IMR-90 (cell line): ENCODE measurements at regions not wholly inside any gene's neighbourhood (a gene's known extent, or its start where the extent isn't known, plus 50 kb on each side); places are given as distances from the start of the nearest gene placed in this dataset.

Experiments used
- ATAC-seq: fragments of 200-7000 bp; cut with Tn5 transposase; 2 replicates; pipeline ENCODE4 v1.9.1; 2020; ENCODE audit warnings: low read depth, mild to moderate bottlenecking, moderate library complexity
- BruUV-seq: library from RNA; stranded (reverse); fragments of 400-500 nt; replicated peaks from 2 replicates; lab custom pipeline; 2021; lab: Mats Ljungman, UMichigan
- CTCF ChIA-PET: fragments of 300-600 bp; formaldehyde crosslinking; extraction: SDS; loops from one replicate; lab custom pipeline; 2021; ENCODE audit warnings: antibody characterized with exemption; lab: Yijun Ruan, JAX
- POLR2A ChIA-PET: fragments of 300-600 bp; sonication (Branson Sonifier 250); formaldehyde crosslinking; loops from one replicate; lab custom pipeline; 2022; ENCODE audit warnings: antibody characterized with exemption; ENCODE audit not compliant: unreplicated experiment; lab: Charles Lee
- DNase-seq: peaks from one replicate; pipeline ENCODE4 v3.0.0; 2013
- H2AFZ ChIP-seq: replicated peaks from 2 replicates; pipeline ENCODE3; 2013; ENCODE audit warnings: low read length, mild to moderate bottlenecking; ENCODE audit not compliant: poor library complexity
- H2AK5ac ChIP-seq: 2 replicates; pipeline ENCODE4 v1.6.1; 2013; ENCODE audit warnings: low read depth, low read length, inconsistent platforms
- H2AK9ac ChIP-seq: replicated peaks from 2 replicates; pipeline ENCODE3; 2013; ENCODE audit warnings: mild to moderate bottlenecking, low read depth, low read length, moderate library complexity; ENCODE audit not compliant: poor library complexity
- H2BK120ac ChIP-seq: 2 replicates; pipeline ENCODE4 v1.6.1; 2013; ENCODE audit warnings: low read depth, low read length, inconsistent platforms
- H2BK15ac ChIP-seq: 3 replicates; pipeline ENCODE4 v1.6.1; 2013; ENCODE audit warnings: low read depth, low read length, inconsistent platforms
- H2BK20ac ChIP-seq: 2 replicates; pipeline ENCODE4 v1.6.1; 2013; ENCODE audit warnings: low read depth, mild to moderate bottlenecking, inconsistent platforms, low read length, moderate library complexity
- H2BK5ac ChIP-seq: 2 replicates; pipeline ENCODE4 v1.6.1; 2013; ENCODE audit warnings: mild to moderate bottlenecking, low read depth, low read length, inconsistent platforms; ENCODE audit not compliant: poor library complexity, severe bottlenecking
- H3K14ac ChIP-seq: replicated peaks from 2 replicates; pipeline ENCODE4 v1.6.1; 2013; ENCODE audit warnings: low read depth, low read length, inconsistent platforms
- H3K18ac ChIP-seq: 2 replicates; pipeline ENCODE4 v1.6.1; 2013; ENCODE audit warnings: low read depth, low read length, control low read depth
- H3K23ac ChIP-seq: 2 replicates; pipeline ENCODE4 v1.6.1; 2013; ENCODE audit warnings: low read depth, low read length, inconsistent platforms
- H3K27ac ChIP-seq: 2 replicates; pipeline ENCODE4 v1.5.1; 2013; ENCODE audit warnings: mild to moderate bottlenecking, control low read depth, low read length; ENCODE audit not compliant: insufficient read depth
- H3K27me3 ChIP-seq: 2 replicates; pipeline ENCODE4 v1.6.1; 2013; ENCODE audit warnings: low read length; ENCODE audit not compliant: control insufficient read depth, insufficient read depth
- H3K36me3 ChIP-seq: 2 replicates; pipeline ENCODE4 v1.6.1; 2013; ENCODE audit warnings: low read length, mixed read lengths; ENCODE audit not compliant: control insufficient read depth, insufficient read depth
- H3K4ac ChIP-seq: 2 replicates; pipeline ENCODE4 v1.6.1; 2013; ENCODE audit warnings: low read depth, low read length, inconsistent platforms
- H3K4me1 ChIP-seq: 2 replicates; pipeline ENCODE4 v1.6.1; 2013; ENCODE audit warnings: low read length, mixed read lengths; ENCODE audit not compliant: control insufficient read depth, insufficient read depth
- H3K4me2 ChIP-seq: 2 replicates; pipeline ENCODE4 v1.6.1; 2013; ENCODE audit warnings: low read depth, mild to moderate bottlenecking, control low read depth, low read length, moderate library complexity
- H3K4me3 ChIP-seq: 2 replicates; pipeline ENCODE4 v1.5.1; 2013; ENCODE audit warnings: low read depth, mild to moderate bottlenecking, control low read depth, low read length, moderate library complexity; ENCODE audit not compliant: insufficient read depth
- H3K56ac ChIP-seq: 2 replicates; pipeline ENCODE4 v1.6.1; 2013; ENCODE audit warnings: low read length, inconsistent platforms; ENCODE audit not compliant: insufficient read depth; ENCODE audit errors: extremely low read depth
- H3K79me1 ChIP-seq, 2 experiments: 2 replicates each; pipeline ENCODE4 v1.6.1; 2013; ENCODE audit warnings: low read length in 2 of 2, inconsistent platforms in 1 of 2, low read depth in 1 of 2
- H3K9ac ChIP-seq: 2 replicates; pipeline ENCODE4 v1.6.1; 2013; ENCODE audit warnings: low read depth, low read length, control low read depth
- H3K9me1 ChIP-seq: 2 replicates; pipeline ENCODE4 v1.6.1; 2013; ENCODE audit warnings: low read length, inconsistent platforms; ENCODE audit not compliant: insufficient read depth
- H3K9me3 ChIP-seq: 2 replicates; pipeline ENCODE4 v1.6.1; 2013; ENCODE audit warnings: low read length; ENCODE audit not compliant: control insufficient read depth, insufficient read depth
- H4K20me1 ChIP-seq: 2 replicates; pipeline ENCODE4 v1.6.1; 2013; ENCODE audit warnings: low read length, inconsistent platforms; ENCODE audit not compliant: insufficient read depth
- H4K5ac ChIP-seq: 2 replicates; pipeline ENCODE4 v1.6.1; 2013; ENCODE audit warnings: mild to moderate bottlenecking, low read depth, low read length, control low read depth
- H4K8ac ChIP-seq, 2 experiments: 2 replicates each; pipeline ENCODE4 v1.6.1; 2013; ENCODE audit warnings: low read depth in 2 of 2, low read length in 2 of 2, control low read depth in 1 of 2, inconsistent platforms in 1 of 2
- H4K91ac ChIP-seq: 2 replicates; pipeline ENCODE4 v1.6.1; 2013; ENCODE audit warnings: low read depth, low read length, inconsistent platforms; ENCODE audit not compliant: insufficient read depth
- BHLHE40 ChIP-seq: fragments of 150-350 bp; IDR thresholded peaks from 2 replicates; pipeline ENCODE4 v1.6.1; 2016; ENCODE audit warnings: mild to moderate bottlenecking, low read depth, low read length
- CEBPB ChIP-seq: IDR thresholded peaks from 2 replicates; pipeline ENCODE4 v1.6.1; 2012; ENCODE audit warnings: low read depth, low read length, improper control_type of control experiment
- CHD1 ChIP-seq: IDR thresholded peaks from 2 replicates; pipeline ENCODE4 v1.6.1; 2012; ENCODE audit warnings: low read depth, low read length, improper control_type of control experiment
- CTCF ChIP-seq: conservative IDR thresholded peaks from 2 replicates; pipeline ENCODE4 v1.5.1; 2012; ENCODE audit warnings: mild to moderate bottlenecking, low read depth, low read length, improper control_type of control experiment
- ELK1 ChIP-seq: fragments of 150-350 bp; IDR thresholded peaks from 2 replicates; pipeline ENCODE4 v1.6.1; 2016; ENCODE audit warnings: low read depth, mild to moderate bottlenecking, low read length, moderate library complexity, borderline replicate concordance
- FOS ChIP-seq: fragments of 150-350 bp; IDR thresholded peaks from 2 replicates; pipeline ENCODE4 v1.6.1; 2016; ENCODE audit warnings: low read depth, low read length
- MAFK ChIP-seq: IDR thresholded peaks from 2 replicates; pipeline ENCODE4 v1.6.1; 2012; ENCODE audit warnings: low read depth, low read length, improper control_type of control experiment
- MAZ ChIP-seq: IDR thresholded peaks from 2 replicates; pipeline ENCODE4 v1.6.1; 2012; ENCODE audit warnings: low read depth, mild to moderate bottlenecking, low read length, improper control_type of control experiment, moderate library complexity, borderline replicate concordance
- MXI1 ChIP-seq: IDR thresholded peaks from 2 replicates; pipeline ENCODE4 v1.6.1; 2012; ENCODE audit warnings: low read depth, mild to moderate bottlenecking, low read length, moderate library complexity, borderline replicate concordance
- NFE2L2 ChIP-seq: fragments of 150-350 bp; IDR thresholded peaks from 2 replicates; pipeline ENCODE4 v1.6.1; 2016; ENCODE audit warnings: low read depth, mild to moderate bottlenecking, low read length
- POLR2A ChIP-seq: IDR thresholded peaks from 2 replicates; pipeline ENCODE4 v1.6.1; 2012; ENCODE audit warnings: mild to moderate bottlenecking, low read depth, low read length
- RAD21 ChIP-seq: IDR thresholded peaks from 2 replicates; pipeline ENCODE4 v1.6.1; 2012; ENCODE audit warnings: low read length, improper control_type of control experiment
- RCOR1 ChIP-seq: IDR thresholded peaks from 2 replicates; pipeline ENCODE4 v1.6.1; 2012; ENCODE audit warnings: mild to moderate bottlenecking, low read length, improper control_type of control experiment; ENCODE audit not compliant: insufficient replicate concordance
- RFX5 ChIP-seq: IDR thresholded peaks from 2 replicates; pipeline ENCODE4 v1.8.0; 2012; ENCODE audit warnings: low read depth, mild to moderate bottlenecking, low read length, moderate library complexity
- SMC3 ChIP-seq: fragments of 150-350 bp; IDR thresholded peaks from 2 replicates; pipeline ENCODE4 v1.6.1; 2016; ENCODE audit warnings: low read depth, mild to moderate bottlenecking, antibody characterized with exemption, low read length, moderate library complexity
- USF2 ChIP-seq: fragments of 150-350 bp; IDR thresholded peaks from 2 replicates; pipeline ENCODE4 v1.6.1; 2017; ENCODE audit warnings: mild to moderate bottlenecking, antibody characterized with exemption, low read length, low read depth
- WGBS, 2 experiments: methylation state at CpG; one replicate each; pipeline versions ENCODE4 v1.1.5 to v1.1.7; 2013; ENCODE audit warnings: missing lambda C conversion rate in 2 of 2; ENCODE audit not compliant: insufficient read length in 1 of 2; ENCODE audit errors: extremely low coverage in 2 of 2; 5-methylcytosine and 5-hydroxymethylcytosine counted together
- dilution Hi-C: fragments of 300-500 bp; cut with HindIII; formaldehyde crosslinking; loops from one replicate; pipeline ENCODE4 v1.14.3; 2018; ENCODE audit warnings: low sequenced_read_pairs; ENCODE audit not compliant: unreplicated experiment
- in situ Hi-C: fragments of 300-500 bp; cut with MboI; formaldehyde crosslinking; loops from 3 replicates; pipeline ENCODE4 v1.14.3; 2019; ENCODE audit warnings: low sequenced_read_pairs, inconsistent platforms, mixed read lengths
- intact Hi-C: fragments of 100-400 bp; cut with micrococcal nuclease; formaldehyde crosslinking; loops from 2 replicates; pipeline ENCODE4 v1.10.0; 2022

DNA sequence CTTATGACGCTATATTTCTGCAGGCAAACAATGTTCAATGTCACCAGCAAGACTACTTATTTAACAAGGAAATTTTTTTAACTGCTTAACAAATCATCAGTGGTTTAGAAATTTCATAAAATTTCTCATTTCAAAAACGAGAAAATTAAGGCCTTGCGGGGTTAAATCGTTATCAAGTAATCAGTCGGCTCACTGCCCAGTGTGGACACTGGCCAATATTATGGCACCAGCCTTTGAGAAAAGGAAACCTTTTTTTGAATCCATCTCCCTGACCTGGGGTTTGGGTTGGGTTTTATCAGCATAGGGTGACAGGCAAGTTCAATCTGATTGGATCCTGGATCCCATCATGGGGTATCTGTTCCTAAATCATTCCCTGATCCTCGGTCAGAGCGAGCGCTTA lies 461.2 kb downstream of the SETD4 start:
- no TSS peak for BruUV-seq
- no peaks in the 10 kb centered on the region for H4K20me1 ChIP-seq
- no peak overlapping the region for H2BK5ac ChIP-seq
- H2BK20ac ChIP-seq = no peak overlapping the region
- H2AFZ ChIP-seq = no peak overlapping the region
- in situ Hi-C loops = no loop called here
- no peak overlapping the region for H3K4ac ChIP-seq
- no peak overlapping the region for H2BK120ac ChIP-seq
- no peaks in the 10 kb centered on the region for H3K79me1 ChIP-seq
- no peak for ATAC-seq
- no peaks in the 10 kb centered on the region for H3K9me3 ChIP-seq
- no peak overlapping the region for H3K18ac ChIP-seq
- intact Hi-C loops = no loop called here
- H3K4me3 ChIP-seq = no peak overlapping the region
- H3K4me2 ChIP-seq = no peak overlapping the region
- no peak overlapping the region for H3K56ac ChIP-seq
- no peak for DNase-seq
- no peak overlapping the region for H3K23ac ChIP-seq
- no peak for TF ChIP-seq USF2
- TF ChIP-seq BHLHE40 = no peak
- no peak for TF ChIP-seq CTCF
- no peak for TF ChIP-seq RAD21
- no peak for TF ChIP-seq RFX5
- no peak for TF ChIP-seq NFE2L2
- TF ChIP-seq POLR2A = no peak
- no peak for TF ChIP-seq CHD1
- no peak for TF ChIP-seq CEBPB
- no peak for TF ChIP-seq RCOR1
- no peak for TF ChIP-seq FOS
- no peak for TF ChIP-seq MXI1
- no peak for TF ChIP-seq MAZ
- no peak for TF ChIP-seq SMC3
- TF ChIP-seq MAFK = no peak
- TF ChIP-seq ELK1 = no peak
- WGBS, 2 experiments = 93% methylated on average over 6 of the region's 8 CpGs; no CpG with 5 or more reads in 1 of the 2 experiments
- H3K4me1 ChIP-seq = peaks cover 2% of the 10 kb centered on the region; the same call in 1 of the 2 replicates
- H3K27ac ChIP-seq = no peak overlapping the region
- CTCF ChIA-PET = no interaction called here
- no peaks in the 10 kb centered on the region for H3K36me3 ChIP-seq
- H2BK15ac ChIP-seq = no peak overlapping the region
- dilution Hi-C loops = no loop called here
- POLR2A ChIA-PET = no interaction called here
- H2AK9ac ChIP-seq = no peak overlapping the region
- no peak overlapping the region for H4K5ac ChIP-seq
- H4K8ac ChIP-seq = no peak overlapping the region
- H2AK5ac ChIP-seq = no peak overlapping the region
- H3K27me3 ChIP-seq = no peaks in the 10 kb centered on the region
- H3K9me1 ChIP-seq = no peaks in the 10 kb centered on the region
- H3K9ac ChIP-seq = no peak overlapping the region
- no peak overlapping the region for H4K91ac ChIP-seq
- H3K14ac ChIP-seq = no peak overlapping the region
